ENCODE measurements at regions not wholly inside any gene's neighbourhood (a gene's known extent, or its start where the extent isn't known, plus 50 kb on each side); places are given as distances from the start of the nearest gene placed in this dataset.

DNA sequence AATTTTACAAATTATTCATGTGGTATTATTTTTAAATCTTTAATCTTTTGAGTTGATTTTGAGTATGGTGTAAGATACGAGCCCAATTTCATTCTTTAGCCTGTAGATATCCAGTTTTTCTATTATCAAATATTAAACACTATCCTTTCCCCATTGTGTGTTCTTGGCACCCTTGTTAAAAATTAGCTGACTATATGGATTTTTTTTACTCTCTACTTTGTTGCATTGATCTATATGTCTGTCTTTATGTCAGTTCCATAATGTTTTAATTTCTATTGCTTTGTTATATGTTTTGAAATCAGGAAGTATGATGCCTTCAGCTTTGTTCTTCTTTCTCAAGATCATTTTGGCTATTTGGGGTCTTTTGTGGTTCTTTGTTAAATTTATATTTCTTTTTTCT is 80.9 kb upstream of the ZNF804A start:
- H3K36me3 ChIP-seq (ENCODE audit: low read depth), result no peaks in the 10 kb centered on the region
- H3F3A ChIP-seq (ENCODE audit: insufficient read depth), result no peaks in the 10 kb centered on the region
- no peak overlapping the region for H2AFZ ChIP-seq
- no peak overlapping the region for H3K27ac ChIP-seq
- no peaks in the 10 kb centered on the region for H3K9me2 ChIP-seq (ENCODE audit: insufficient read depth)
- H3K4me1 ChIP-seq (ENCODE audit: insufficient read depth), result no peaks in the 10 kb centered on the region
- H3K9me3 ChIP-seq (ENCODE audit: low read depth), result no peaks in the 10 kb centered on the region
- no peak overlapping the region for H3K4me3 ChIP-seq
- H3K27me3 ChIP-seq (replicated peaks; ENCODE audit: insufficient read depth), result no peaks in the 10 kb centered on the region
- no peaks in the 10 kb centered on the region for H3K79me2 ChIP-seq (ENCODE audit: insufficient read depth)
- H3K4me2 ChIP-seq (ENCODE audit: unreplicated experiment), result no peak overlapping the region
- no peak for DNase-seq
- 0% methylated on average over 1 of the region's 1 CpG for WGBS, 2 experiments (ENCODE audit: low coverage in 1 of 2, low lambda C conversion rate in 2 of 2, missing lambda C conversion rate in 2 of 2)
- no peak overlapping the region for H3K9ac ChIP-seq
- H4K20me1 ChIP-seq (ENCODE audit: insufficient read depth), result no peaks in the 10 kb centered on the region
- no peak for TF ChIP-seq EZH2phosphoT487 (IDR thresholded peaks at IDR 0.05; ENCODE audit: insufficient read depth, low read depth)
- TF ChIP-seq EZH2 (IDR thresholded peaks at IDR 0.05; ENCODE audit: insufficient read depth, poor library complexity, severe bottlenecking), result no peak
- in situ Hi-C loops (cut with MboI), result no loop called here

DNA sequence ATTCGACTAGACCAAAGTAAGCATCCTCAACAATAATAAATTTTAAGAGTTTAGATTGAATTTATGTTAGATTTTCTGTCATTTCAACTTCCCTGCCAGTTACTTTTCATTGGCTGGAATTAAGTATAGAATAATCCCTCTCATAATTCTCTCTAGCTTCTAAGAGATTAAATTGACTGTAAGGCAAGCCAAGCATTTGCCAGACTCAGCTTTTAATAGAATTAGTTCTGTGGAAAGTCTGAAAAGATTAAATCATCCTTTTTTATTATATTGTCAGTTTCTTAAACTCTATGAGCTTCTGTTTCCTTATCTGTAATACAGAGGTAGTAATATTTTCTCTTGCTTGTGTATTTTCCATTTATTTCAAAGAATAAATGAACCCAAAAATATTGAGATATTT is 77.9 kb upstream of the ZNF804A start:
- Histone ChIP-seq H3K27ac (no peak overlapping the region), H3K4me1 (ENCODE audit: insufficient read depth) (no peaks in the 10 kb centered on the region), H3K36me3 (ENCODE audit: low read depth) (no peaks in the 10 kb centered on the region), H2AFZ (no peak overlapping the region), H3K79me2 (ENCODE audit: insufficient read depth) (no peaks in the 10 kb centered on the region), H3K9me2 (ENCODE audit: insufficient read depth) (no peaks in the 10 kb centered on the region), H3K4me3 (no peak overlapping the region), H3K9me3 (ENCODE audit: low read depth) (no peaks in the 10 kb centered on the region), H3K27me3 (replicated peaks; ENCODE audit: insufficient read depth) (no peaks in the 10 kb centered on the region), H3K9ac (no peak overlapping the region), H3K4me2 (ENCODE audit: unreplicated experiment) (no peak overlapping the region), H3F3A (ENCODE audit: insufficient read depth) (no peaks in the 10 kb centered on the region), H4K20me1 (ENCODE audit: insufficient read depth) (no peaks in the 10 kb centered on the region)
- in situ Hi-C loops (cut with MboI), result no loop called here
- no peak for DNase-seq
- TF ChIP-seq EZH2 (IDR thresholded peaks at IDR 0.05; ENCODE audit: insufficient read depth, poor library complexity, severe bottlenecking) (no peak), EZH2phosphoT487 (IDR thresholded peaks at IDR 0.05; ENCODE audit: insufficient read depth, low read depth) (no peak)
- WGBS, 2 experiments (ENCODE audit: low coverage in 1 of 2, low lambda C conversion rate in 2 of 2, missing lambda C conversion rate in 2 of 2), result 0% methylated on average over 1 of the region's 1 CpG

DNA sequence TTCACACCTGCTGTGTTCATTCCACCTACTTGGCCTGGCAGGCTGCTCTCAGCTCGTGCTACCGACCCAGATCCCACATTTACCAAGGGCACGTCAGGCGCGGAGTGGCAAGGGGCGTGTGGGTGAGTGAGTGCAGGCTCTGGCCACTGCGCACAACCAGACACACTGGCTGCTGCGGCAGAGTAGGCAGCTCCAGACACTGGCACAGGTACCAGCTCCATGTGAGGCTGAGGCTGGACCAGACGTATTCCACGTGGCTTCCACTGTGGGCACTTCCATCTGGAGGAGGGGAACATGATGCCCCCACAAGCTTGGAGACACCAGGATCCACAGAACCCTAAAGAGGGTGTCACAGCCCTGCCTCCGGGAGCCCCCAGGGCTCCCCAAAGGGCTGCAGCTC is 74.6 kb upstream of the ZNF804A start:
- H3F3A ChIP-seq (ENCODE audit: insufficient read depth), result no peaks in the 10 kb centered on the region
- H3K9me2 ChIP-seq (ENCODE audit: insufficient read depth), result no peaks in the 10 kb centered on the region
- no peak overlapping the region for H3K9ac ChIP-seq
- no peak overlapping the region for H3K4me2 ChIP-seq (ENCODE audit: unreplicated experiment)
- no peaks in the 10 kb centered on the region for H3K79me2 ChIP-seq (ENCODE audit: insufficient read depth)
- no peaks in the 10 kb centered on the region for H3K9me3 ChIP-seq (ENCODE audit: low read depth)
- H3K4me1 ChIP-seq (ENCODE audit: insufficient read depth), result no peaks in the 10 kb centered on the region
- in situ Hi-C loops (cut with MboI), result no loop called here
- no peak overlapping the region for H3K27ac ChIP-seq
- H3K27me3 ChIP-seq (replicated peaks; ENCODE audit: insufficient read depth), result no peaks in the 10 kb centered on the region
- no peaks in the 10 kb centered on the region for H3K36me3 ChIP-seq (ENCODE audit: low read depth)
- H3K4me3 ChIP-seq, result no peak overlapping the region
- H2AFZ ChIP-seq, result no peak overlapping the region
- no peak for DNase-seq
- WGBS, 2 experiments (ENCODE audit: low coverage in 1 of 2, low lambda C conversion rate in 2 of 2, missing lambda C conversion rate in 2 of 2), result 43 to 48% methylated on average over 11 of the region's 11 CpGs
- TF ChIP-seq EZH2phosphoT487 (IDR thresholded peaks at IDR 0.05; ENCODE audit: insufficient read depth, low read depth) (no peak), EZH2 (IDR thresholded peaks at IDR 0.05; ENCODE audit: insufficient read depth, poor library complexity, severe bottlenecking) (no peak)
- no peaks in the 10 kb centered on the region for H4K20me1 ChIP-seq (ENCODE audit: insufficient read depth)

DNA sequence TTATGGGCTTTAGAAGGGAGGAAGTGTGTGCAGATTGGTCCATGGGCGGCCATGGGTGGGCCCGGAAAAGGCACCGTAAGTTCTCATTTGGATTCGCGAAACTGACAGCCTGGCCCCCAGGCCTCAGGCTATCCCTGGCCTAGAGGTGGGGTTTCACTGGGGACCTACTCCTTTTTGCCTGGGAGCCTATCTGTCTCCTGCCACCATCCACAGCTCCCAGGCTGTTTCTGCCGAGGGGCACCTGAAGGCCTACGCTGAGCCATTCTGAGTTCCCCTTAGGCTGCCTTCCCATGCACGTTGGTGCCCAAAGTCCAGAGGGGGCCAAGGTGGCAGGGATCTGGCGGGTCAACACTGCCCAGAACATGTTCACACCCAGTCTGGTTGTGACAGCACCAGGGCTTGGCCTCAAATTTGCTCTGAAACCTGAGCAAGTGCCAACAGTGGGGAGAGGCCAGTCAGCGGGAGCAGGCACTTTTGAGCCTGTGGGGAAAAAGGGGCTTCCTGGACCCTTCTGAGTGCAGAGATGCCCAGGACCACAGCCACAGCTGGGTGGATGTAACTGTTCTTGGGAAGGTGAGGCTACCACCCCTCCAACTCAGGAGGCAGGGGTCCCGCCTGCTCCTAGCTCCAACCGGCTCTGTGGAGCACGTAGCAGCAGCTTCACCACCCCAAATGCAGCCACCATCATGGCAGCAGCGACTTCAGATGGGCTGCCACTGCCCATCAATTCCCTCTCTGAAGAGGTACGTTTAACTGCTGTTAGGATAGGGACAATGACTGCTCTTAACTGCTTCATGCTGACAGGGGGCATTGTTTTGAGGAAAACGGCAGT is 73.6 kb upstream of the ZNF804A start:
- no peaks in the 10 kb centered on the region for H3K9me3 ChIP-seq (ENCODE audit: low read depth)
- no peak for DNase-seq
- no peaks in the 10 kb centered on the region for H3K4me1 ChIP-seq (ENCODE audit: insufficient read depth)
- H3F3A ChIP-seq (ENCODE audit: insufficient read depth), result no peaks in the 10 kb centered on the region
- H3K27ac ChIP-seq, result no peak overlapping the region
- no peak for TF ChIP-seq EZH2 (IDR thresholded peaks at IDR 0.05; ENCODE audit: insufficient read depth, poor library complexity, severe bottlenecking)
- no peak for TF ChIP-seq EZH2phosphoT487 (IDR thresholded peaks at IDR 0.05; ENCODE audit: insufficient read depth, low read depth)
- no peaks in the 10 kb centered on the region for H3K79me2 ChIP-seq (ENCODE audit: insufficient read depth)
- H3K4me2 ChIP-seq (ENCODE audit: unreplicated experiment), result no peak overlapping the region
- no peaks in the 10 kb centered on the region for H4K20me1 ChIP-seq (ENCODE audit: insufficient read depth)
- in situ Hi-C loops (cut with MboI), result no loop called here
- H3K9ac ChIP-seq, result no peak overlapping the region
- H3K27me3 ChIP-seq (replicated peaks; ENCODE audit: insufficient read depth), result no peaks in the 10 kb centered on the region
- no peaks in the 10 kb centered on the region for H3K9me2 ChIP-seq (ENCODE audit: insufficient read depth)
- no peak overlapping the region for H2AFZ ChIP-seq
- no peak overlapping the region for H3K4me3 ChIP-seq
- WGBS, 2 experiments (ENCODE audit: low coverage in 1 of 2, low lambda C conversion rate in 2 of 2, missing lambda C conversion rate in 2 of 2), result 39 to 40% methylated on average over 15 to 16 of the region's 16 CpGs
- H3K36me3 ChIP-seq (ENCODE audit: low read depth), result no peaks in the 10 kb centered on the region

Data from GM23248 (cell line).